ENCODE measurements at regions not wholly inside any gene's neighbourhood (a gene's known extent, or its start where the extent isn't known, plus 50 kb on each side); places are given as distances from the start of the nearest gene placed in this dataset.

- no peak for TF ChIP-seq CTCF (IDR thresholded peaks at IDR 0.05)
- ATAC-seq = no peak
Observed at GRCh38 chr1:195939844-195940243, 668.4 kb downstream of the KCNT2 start.

GRCh38 chr1:195934817-195935553, 673.3 kb downstream of the KCNT2 start:
- intact Hi-C loops (cut with DNase I) = no loop called here
- Histone ChIP-seq H3K4me3 (no peak overlapping the region), H3K27ac (no peak overlapping the region), H3K9me3 (no peaks in the 10 kb centered on the region), H3K4me1 (no peaks in the 10 kb centered on the region), H3K36me3 (no peaks in the 10 kb centered on the region), H3K27me3 (no peaks in the 10 kb centered on the region)
- no peak for ATAC-seq
- no peak for TF ChIP-seq CTCF (IDR thresholded peaks at IDR 0.05)
- DNase-seq = peak in 2 of 4 donors; percentile 53 to 75

More at GRCh38 chr1:195939844-195940243, 668.4 kb downstream of the KCNT2 start:
- H3K27me3 ChIP-seq = no peaks in the 10 kb centered on the region
- H3K4me1 ChIP-seq = no peaks in the 10 kb centered on the region
- no peak overlapping the region for H3K27ac ChIP-seq
- H3K36me3 ChIP-seq = no peaks in the 10 kb centered on the region
- DNase-seq = no peak
- H3K9me3 ChIP-seq = no peaks in the 10 kb centered on the region
- H3K4me3 ChIP-seq = no peak overlapping the region
- intact Hi-C loops (cut with DNase I) = no loop called here

- intact Hi-C loops (cut with DNase I) = no loop called here
- Histone ChIP-seq H3K36me3 (no peaks in the 10 kb centered on the region), H3K27me3 (no peaks in the 10 kb centered on the region), H3K4me3 (no peak overlapping the region), H3K9me3 (no peaks in the 10 kb centered on the region), H3K27ac (no peak overlapping the region), H3K4me1 (no peaks in the 10 kb centered on the region)
- ATAC-seq (no peak), DNase-seq (no peak)
- no peak for TF ChIP-seq CTCF (IDR thresholded peaks at IDR 0.05)
Observed at GRCh38 chr1:195933835-195934234, 674.4 kb downstream of the KCNT2 start.

- no peak for TF ChIP-seq CTCF (IDR thresholded peaks at IDR 0.05)
- intact Hi-C loops (cut with DNase I) = no loop called here
- Histone ChIP-seq H3K4me3 (no peak overlapping the region), H3K27me3 (no peaks in the 10 kb centered on the region), H3K36me3 (no peaks in the 10 kb centered on the region), H3K4me1 (no peaks in the 10 kb centered on the region), H3K27ac (no peak overlapping the region), H3K9me3 (peaks cover 0 to 18% of the 10 kb centered on the region in 2 donors)
- DNase-seq (no peak), ATAC-seq (no peak)
Observed at GRCh38 chr1:195915826-195916225, 692.4 kb downstream of the KCNT2 start.

GRCh38 chr1:195909061-195909460, 699.2 kb downstream of the KCNT2 start:
- DNase-seq (no peak), ATAC-seq (no peak)
- Histone ChIP-seq H3K4me3 (no peak overlapping the region), H3K27ac (no peak overlapping the region), H3K9me3 (no peaks in the 10 kb centered on the region), H3K36me3 (no peaks in the 10 kb centered on the region), H3K27me3 (no peaks in the 10 kb centered on the region), H3K4me1 (no peaks in the 10 kb centered on the region)
- TF ChIP-seq CTCF (IDR thresholded peaks at IDR 0.05) = no peak
- intact Hi-C loops (cut with DNase I) = no loop called here

Measured in left lung (tissue), 4 donors.